ENCODE measurements at regions not wholly inside any gene's neighbourhood (a gene's known extent, or its start where the extent isn't known, plus 50 kb on each side); places are given as distances from the start of the nearest gene placed in this dataset.

GRCh38 chr20:58077282-58077681, 151.2 kb downstream of the ANKRD60 start:
- dilution Hi-C loops (cut with MboI; ENCODE audit: extremely low pct_ligation_motif_present, low sequenced_read_pairs) (loop anchor here (25.0 kb wide), 1 partner anchor 440 kb away; no protein-coding TSS in a partner anchor), intact Hi-C loops (cut with micrococcal nuclease) (no loop called here)
- no peak for TF ChIP-seq JUN (IDR thresholded peaks at IDR 0.05; ENCODE audit: borderline replicate concordance, insufficient read depth, insufficient read length, low read depth)
- Histone ChIP-seq H3K27ac (ENCODE audit: insufficient read depth, low read depth, low read length) (no peak overlapping the region), H3K4me1 (ENCODE audit: control insufficient read depth, extremely low read depth, insufficient read depth, low read length) (peaks cover 49% of the 10 kb centered on the region), H4K20me1 (replicated peaks; ENCODE audit: control insufficient read depth, extremely low read depth, insufficient read depth, low read length) (no peaks in the 10 kb centered on the region), H2AFZ (ENCODE audit: low read depth, low read length) (no peak overlapping the region), H3K9ac (replicated peaks; ENCODE audit: extremely low read depth, insufficient read depth, low read length) (no peak overlapping the region), H3K4me3 (replicated peaks in 1 of 3; ENCODE audit: insufficient read depth in 1 of 3, low read depth in 1 of 3, low read length in 3 of 3) (no peak overlapping the region), H3K36me3 (ENCODE audit: control insufficient read depth in 2 of 2, extremely low read depth in 1 of 2, insufficient read depth in 2 of 2, low read length in 2 of 2) (no peaks in the 10 kb centered on the region), H3K27me3 (ENCODE audit: control insufficient read depth in 2 of 2, insufficient read depth in 2 of 2, low read length in 2 of 2) (no peaks in the 10 kb centered on the region), H3K9me1 (replicated peaks; ENCODE audit: control insufficient read depth, extremely low read depth, insufficient read depth, low read length) (no peaks in the 10 kb centered on the region), H3K9me3 (replicated peaks; ENCODE audit: control insufficient read depth, insufficient read depth, low read length) (no peaks in the 10 kb centered on the region), H3K4me2 (ENCODE audit: insufficient read depth, low read length) (no peak overlapping the region), H3K79me2 (ENCODE audit: control insufficient read depth, insufficient read depth, low read length) (no peaks in the 10 kb centered on the region)
- no TSS peak for BruUV-seq (replicated peaks)
- FAIRE-seq (no peak), DNase-seq (ENCODE audit: low read depth, low spot score) (no peak)
- ChIA-PET CTCF (no interaction called here), POLR2A (no interaction called here)

GRCh38 chr20:58076405-58076804, 152.0 kb downstream of the ANKRD60 start:
- H3K4me1 ChIP-seq (ENCODE audit: control insufficient read depth, extremely low read depth, insufficient read depth, low read length): peaks cover 41% of the 10 kb centered on the region
- CTCF ChIA-PET: interaction anchor here (4.9 kb wide), 1 partner anchor 11 kb away, joined by 49 read pairs; no protein-coding TSS in a partner anchor
- no peak for DNase-seq (ENCODE audit: low read depth, low spot score)
- BruUV-seq (replicated peaks): no TSS peak
- no peak for FAIRE-seq
- no peaks in the 10 kb centered on the region for H3K9me1 ChIP-seq (replicated peaks; ENCODE audit: control insufficient read depth, extremely low read depth, insufficient read depth, low read length)
- H3K4me3 ChIP-seq (replicated peaks in 1 of 3; ENCODE audit: insufficient read depth in 1 of 3, low read depth in 1 of 3, low read length in 3 of 3): no peak overlapping the region
- no peak overlapping the region for H3K9ac ChIP-seq (replicated peaks; ENCODE audit: extremely low read depth, insufficient read depth, low read length)
- POLR2A ChIA-PET: no interaction called here
- no peaks in the 10 kb centered on the region for H4K20me1 ChIP-seq (replicated peaks; ENCODE audit: control insufficient read depth, extremely low read depth, insufficient read depth, low read length)
- no peak overlapping the region for H3K27ac ChIP-seq (ENCODE audit: insufficient read depth, low read depth, low read length)
- H3K36me3 ChIP-seq (ENCODE audit: control insufficient read depth in 2 of 2, extremely low read depth in 1 of 2, insufficient read depth in 2 of 2, low read length in 2 of 2): no peaks in the 10 kb centered on the region
- dilution Hi-C loops (cut with MboI; ENCODE audit: extremely low pct_ligation_motif_present, low sequenced_read_pairs) (loop anchor here (25.0 kb wide), 1 partner anchor 439 kb away; no protein-coding TSS in a partner anchor), intact Hi-C loops (cut with micrococcal nuclease) (no loop called here)
- H2AFZ ChIP-seq (ENCODE audit: low read depth, low read length): peak overlapping the region; percentile 6
- H3K27me3 ChIP-seq (ENCODE audit: control insufficient read depth in 2 of 2, insufficient read depth in 2 of 2, low read length in 2 of 2): no peaks in the 10 kb centered on the region
- H3K4me2 ChIP-seq (ENCODE audit: insufficient read depth, low read length): no peak overlapping the region
- H3K9me3 ChIP-seq (replicated peaks; ENCODE audit: control insufficient read depth, insufficient read depth, low read length): no peaks in the 10 kb centered on the region
- TF ChIP-seq MYC (IDR thresholded peaks at IDR 0.05; ENCODE audit: low read depth, low read length) (no peak), CTCF (IDR thresholded peaks at IDR 0.05; ENCODE audit: extremely low read depth in 1 of 2, insufficient read depth in 1 of 2, low read depth in 1 of 2, low read length in 2 of 2) (no peak), JUN (IDR thresholded peaks at IDR 0.05; ENCODE audit: borderline replicate concordance, insufficient read depth, insufficient read length, low read depth) (no peak), GATA2 (IDR thresholded peaks at IDR 0.05; ENCODE audit: insufficient read depth, insufficient read length, low read depth, low read length) (no peak), POLR2AphosphoS5 (IDR thresholded peaks at IDR 0.05; ENCODE audit: insufficient read depth, low read depth, low read length) (no peak), POLR2A (IDR thresholded peaks at IDR 0.05; ENCODE audit: low read depth, low read length) (no peak), EZH2 (IDR thresholded peaks at IDR 0.05; ENCODE audit: borderline replicate concordance, low read depth, low read length, severe bottlenecking) (no peak)
- no peaks in the 10 kb centered on the region for H3K79me2 ChIP-seq (ENCODE audit: control insufficient read depth, insufficient read depth, low read length)
